GM12891 (cell line): ENCODE measurements at regions not wholly inside any gene's neighbourhood (a gene's known extent, or its start where the extent isn't known, plus 50 kb on each side); places are given as distances from the start of the nearest gene placed in this dataset.

Source experiments
- POLR2A ChIP-seq: IDR thresholded peaks from 2 replicates; pipeline ENCODE4 v1.6.1; 2011; ENCODE audit warnings: low read depth, low read length, control low read depth
- POLR2AphosphoS5 ChIP-seq: IDR thresholded peaks from 2 replicates; pipeline ENCODE4 v1.6.1; 2011; ENCODE audit warnings: low read depth, low read length, control low read depth

DNA sequence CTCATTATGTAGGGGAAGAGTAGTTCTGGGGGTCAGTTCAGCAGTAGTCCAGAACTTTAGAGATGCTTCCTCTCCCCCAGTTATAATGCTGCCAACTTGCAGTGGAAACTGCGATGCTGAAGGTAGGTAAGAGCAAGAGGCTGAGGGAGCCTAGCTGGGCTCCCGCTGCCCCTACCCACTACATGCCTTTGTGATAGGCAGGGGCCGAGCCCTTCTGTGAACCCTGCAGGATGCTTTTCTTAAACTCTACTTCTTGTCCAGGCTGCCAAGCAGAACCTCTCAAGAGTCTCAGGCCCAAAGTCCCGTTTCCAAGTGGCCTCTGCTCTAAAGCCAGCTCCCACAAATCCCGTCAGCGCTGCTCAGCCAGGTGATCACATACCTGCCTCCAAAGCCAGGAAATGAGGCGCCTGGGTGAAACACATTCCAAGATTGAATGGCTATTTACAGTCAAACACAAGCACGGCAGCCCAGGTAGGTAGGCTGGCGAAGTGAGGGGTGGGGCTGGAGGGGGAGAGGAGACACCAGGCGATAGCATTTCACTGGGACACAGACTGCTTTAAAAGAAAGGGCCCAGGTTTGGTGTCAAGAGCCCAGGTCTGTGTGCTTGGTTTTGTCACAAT, 150.7 kb downstream of the CD24 start:
- TF ChIP-seq POLR2AphosphoS5, result no peak
- TF ChIP-seq POLR2A, result no peak
